ACC112 (cell line): ENCODE measurements at regions not wholly inside any gene's neighbourhood (a gene's known extent, or its start where the extent isn't known, plus 50 kb on each side); places are given as distances from the start of the nearest gene placed in this dataset.

Experiments used
- H2AFZ ChIP-seq: fragments of 200-600 bp; sonication (generic); one replicate; pipeline ENCODE4 v1.6.0; 2017; ENCODE audit warnings: antibody characterized with exemption, low read length; ENCODE audit not compliant: unreplicated experiment
- H3K27ac ChIP-seq: fragments of 200-600 bp; sonication (generic); 2 replicates; pipeline ENCODE4 v1.5.1; 2014; ENCODE audit warnings: low read depth, mild to moderate bottlenecking, antibody characterized with exemption, low read length, moderate library complexity
- H3K27me3 ChIP-seq: fragments of 200-600 bp; sonication (generic); 2 replicates; pipeline ENCODE4 v1.6.1; 2014; ENCODE audit warnings: mild to moderate bottlenecking, antibody characterized with exemption, low read length, moderate library complexity, mixed read lengths; ENCODE audit not compliant: insufficient read depth
- H3K36me3 ChIP-seq: fragments of 200-600 bp; sonication (generic); 2 replicates; pipeline ENCODE4 v1.6.1; 2016; ENCODE audit warnings: mild to moderate bottlenecking, antibody characterized with exemption, low read length, moderate library complexity, mixed read lengths; ENCODE audit not compliant: insufficient read depth
- H3K4me1 ChIP-seq: fragments of 200-600 bp; sonication (generic); one replicate; pipeline ENCODE4 v1.6.1; 2016; ENCODE audit warnings: low read length, mixed read lengths; ENCODE audit not compliant: insufficient read depth, unreplicated experiment, control insufficient read depth
- H3K4me3 ChIP-seq: fragments of 200-600 bp; sonication (generic); 2 replicates; pipeline ENCODE4 v1.5.1; 2014; ENCODE audit warnings: mild to moderate bottlenecking, low read depth, low read length
- H3K79me2 ChIP-seq: fragments of 200-600 bp; sonication (generic); one replicate; pipeline ENCODE4 v1.6.0; 2016; ENCODE audit warnings: low read length; ENCODE audit not compliant: control insufficient read depth, unreplicated experiment, insufficient read depth

DNA sequence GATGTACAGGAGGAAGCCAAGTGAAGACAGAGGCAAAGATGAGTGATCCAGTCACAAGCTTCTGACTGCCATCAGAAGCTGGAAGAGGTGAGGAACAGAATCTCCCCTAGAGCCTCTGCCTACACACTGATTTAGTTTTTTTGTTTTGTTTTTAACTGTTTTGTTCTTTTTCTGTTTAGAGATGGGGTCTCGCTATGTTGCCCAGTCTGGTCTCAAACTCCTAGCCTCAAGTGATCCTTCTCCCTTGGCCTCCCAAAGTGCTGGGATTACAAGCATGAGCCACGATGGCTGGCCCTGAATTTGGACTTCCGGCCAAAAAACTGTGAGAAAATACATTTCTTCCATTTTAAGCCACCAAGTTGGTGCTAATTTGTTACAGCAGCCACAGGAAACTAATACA lies 204.7 kb upstream of the ZNF608 start:
- H3K79me2 ChIP-seq, result no peaks in the 10 kb centered on the region
- H3K27ac ChIP-seq, result no peak overlapping the region
- no peak overlapping the region for H2AFZ ChIP-seq
- H3K4me3 ChIP-seq, result no peak overlapping the region
- H3K36me3 ChIP-seq, result no peaks in the 10 kb centered on the region
- H3K4me1 ChIP-seq, result no peaks in the 10 kb centered on the region
- no peaks in the 10 kb centered on the region for H3K27me3 ChIP-seq

GRCh38 chr5:124951661-124952060 lies 205.2 kb upstream of the ZNF608 start:
- no peaks in the 10 kb centered on the region for H3K36me3 ChIP-seq
- H3K79me2 ChIP-seq, result no peaks in the 10 kb centered on the region
- no peak overlapping the region for H3K27ac ChIP-seq
- no peaks in the 10 kb centered on the region for H3K4me1 ChIP-seq
- H3K27me3 ChIP-seq, result no peaks in the 10 kb centered on the region
- no peak overlapping the region for H3K4me3 ChIP-seq
- no peak overlapping the region for H2AFZ ChIP-seq

DNA sequence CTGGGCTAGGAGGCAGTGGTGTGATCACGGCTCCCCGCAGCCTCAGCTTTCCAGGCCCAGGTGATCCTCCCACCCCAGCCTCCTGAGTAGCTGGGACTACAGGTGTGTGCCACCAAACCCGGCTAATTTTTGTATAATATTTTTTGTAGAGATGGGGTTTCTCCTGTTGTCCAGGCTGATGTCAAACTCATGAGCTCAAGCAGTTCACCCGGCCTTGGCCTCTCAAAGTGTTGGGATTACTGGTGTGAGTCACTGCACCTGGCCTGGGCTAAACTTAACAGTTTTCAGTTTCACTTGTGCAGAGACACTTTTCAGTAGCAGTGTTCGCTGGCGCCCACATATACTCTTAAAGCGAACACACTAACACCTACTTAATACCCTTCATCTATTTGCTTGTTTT lies 205.6 kb upstream of the ZNF608 start:
- Histone ChIP-seq H3K79me2 (no peaks in the 10 kb centered on the region), H3K36me3 (no peaks in the 10 kb centered on the region), H3K27me3 (no peaks in the 10 kb centered on the region), H2AFZ (no peak overlapping the region), H3K27ac (no peak overlapping the region), H3K4me3 (no peak overlapping the region), H3K4me1 (no peaks in the 10 kb centered on the region)

GRCh38 chr5:124952566-124952965 lies 206.1 kb upstream of the ZNF608 start:
- Histone ChIP-seq H3K79me2 (no peaks in the 10 kb centered on the region), H3K4me3 (no peak overlapping the region), H3K27me3 (no peaks in the 10 kb centered on the region), H3K4me1 (no peaks in the 10 kb centered on the region), H2AFZ (no peak overlapping the region), H3K27ac (no peak overlapping the region), H3K36me3 (no peaks in the 10 kb centered on the region)

DNA sequence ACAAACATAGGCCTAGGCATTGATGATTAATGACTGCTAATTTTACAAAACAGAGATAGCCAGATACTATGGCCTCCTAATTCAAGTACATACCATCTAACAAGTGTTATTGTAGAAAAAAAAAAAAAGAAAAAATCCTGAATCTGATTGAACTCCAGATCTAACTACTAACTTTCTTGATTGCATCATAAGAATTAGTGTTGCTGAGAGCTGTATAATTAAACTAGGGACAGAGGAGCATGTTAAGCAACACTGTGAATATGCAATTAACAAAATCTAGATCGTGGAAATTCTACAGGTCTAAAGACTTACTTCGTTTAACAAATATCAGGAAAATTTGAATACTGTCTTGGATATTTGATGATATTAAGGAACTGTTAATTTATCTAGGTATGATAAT lies 208.3 kb upstream of the ZNF608 start:
- H3K27me3 ChIP-seq, result no peaks in the 10 kb centered on the region
- no peak overlapping the region for H3K27ac ChIP-seq
- no peaks in the 10 kb centered on the region for H3K4me1 ChIP-seq
- H3K36me3 ChIP-seq, result no peaks in the 10 kb centered on the region
- no peak overlapping the region for H2AFZ ChIP-seq
- no peaks in the 10 kb centered on the region for H3K79me2 ChIP-seq
- H3K4me3 ChIP-seq, result no peak overlapping the region

- H3K4me3 ChIP-seq, result no peak overlapping the region
- H3K27ac ChIP-seq, result no peak overlapping the region
- H3K79me2 ChIP-seq, result no peaks in the 10 kb centered on the region
- no peaks in the 10 kb centered on the region for H3K4me1 ChIP-seq
- no peak overlapping the region for H2AFZ ChIP-seq
- H3K36me3 ChIP-seq, result no peaks in the 10 kb centered on the region
- no peaks in the 10 kb centered on the region for H3K27me3 ChIP-seq
Measured at GRCh38 chr5:124956471-124957029, 210.1 kb upstream of the ZNF608 start.

- no peak overlapping the region for H2AFZ ChIP-seq
- no peaks in the 10 kb centered on the region for H3K36me3 ChIP-seq
- no peak overlapping the region for H3K4me3 ChIP-seq
- no peaks in the 10 kb centered on the region for H3K79me2 ChIP-seq
- H3K4me1 ChIP-seq, result no peaks in the 10 kb centered on the region
- no peaks in the 10 kb centered on the region for H3K27me3 ChIP-seq
- H3K27ac ChIP-seq, result no peak overlapping the region
Measured at GRCh38 chr5:124957063-124957462, 210.6 kb upstream of the ZNF608 start.

GRCh38 chr5:124960266-124960665 lies 213.8 kb upstream of the ZNF608 start:
- no peak overlapping the region for H3K27ac ChIP-seq
- H3K4me1 ChIP-seq, result peaks cover 4% of the 10 kb centered on the region
- H3K79me2 ChIP-seq, result no peaks in the 10 kb centered on the region
- H3K4me3 ChIP-seq, result no peak overlapping the region
- no peak overlapping the region for H2AFZ ChIP-seq
- no peaks in the 10 kb centered on the region for H3K36me3 ChIP-seq
- H3K27me3 ChIP-seq, result no peaks in the 10 kb centered on the region

GRCh38 chr5:124961521-124961920 lies 215.1 kb upstream of the ZNF608 start:
- no peaks in the 10 kb centered on the region for H3K79me2 ChIP-seq
- H3K27ac ChIP-seq, result no peak overlapping the region
- H3K36me3 ChIP-seq, result no peaks in the 10 kb centered on the region
- H3K4me1 ChIP-seq, result peaks cover 4% of the 10 kb centered on the region
- H2AFZ ChIP-seq, result no peak overlapping the region
- no peak overlapping the region for H3K4me3 ChIP-seq
- no peaks in the 10 kb centered on the region for H3K27me3 ChIP-seq

DNA sequence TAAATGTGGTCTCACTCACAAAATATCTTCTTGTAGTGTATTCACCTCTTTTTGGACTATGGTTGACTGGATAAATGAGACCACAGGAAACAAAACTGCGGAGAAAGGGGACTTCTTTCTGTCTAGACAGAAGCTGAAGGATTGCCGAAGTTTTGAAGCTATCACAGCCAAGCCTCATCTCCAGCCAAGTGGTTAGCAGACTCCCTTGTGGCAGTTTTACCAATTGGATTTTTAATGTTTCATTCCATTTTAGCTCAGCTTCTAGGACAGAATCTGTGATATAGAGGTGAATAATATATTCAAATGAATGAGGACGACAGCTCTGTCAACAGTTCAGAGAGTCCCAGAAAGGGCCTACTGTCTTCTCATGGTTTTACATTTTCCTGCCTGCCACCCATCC lies 215.7 kb upstream of the ZNF608 start:
- no peak overlapping the region for H3K4me3 ChIP-seq
- no peaks in the 10 kb centered on the region for H3K36me3 ChIP-seq
- H2AFZ ChIP-seq, result no peak overlapping the region
- no peak overlapping the region for H3K27ac ChIP-seq
- no peaks in the 10 kb centered on the region for H3K79me2 ChIP-seq
- peaks cover 4% of the 10 kb centered on the region for H3K4me1 ChIP-seq
- no peaks in the 10 kb centered on the region for H3K27me3 ChIP-seq

DNA sequence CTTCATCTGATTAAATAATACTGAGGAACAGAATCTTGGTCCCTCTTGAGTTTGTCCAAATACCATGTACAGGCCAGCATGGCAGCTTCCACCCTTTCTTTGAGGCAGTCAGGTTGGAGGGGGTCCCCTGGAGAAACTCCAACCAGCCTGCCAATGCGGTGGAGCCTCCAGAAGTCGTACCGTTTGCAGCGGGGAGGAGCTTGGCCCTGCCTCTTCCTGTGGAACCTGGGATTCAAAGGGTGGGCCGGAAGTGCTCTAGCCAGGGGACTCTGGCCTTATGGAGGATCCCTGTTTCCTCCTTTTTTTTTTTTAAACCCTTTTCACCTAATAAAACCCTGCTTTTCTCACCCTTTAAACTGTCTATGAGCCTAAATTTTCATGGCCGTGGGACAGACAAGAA lies 216.3 kb upstream of the ZNF608 start:
- Histone ChIP-seq H3K4me3 (no peak overlapping the region), H3K27me3 (no peaks in the 10 kb centered on the region), H3K79me2 (no peaks in the 10 kb centered on the region), H3K36me3 (no peaks in the 10 kb centered on the region), H3K27ac (no peak overlapping the region), H2AFZ (no peak overlapping the region), H3K4me1 (peaks cover 4% of the 10 kb centered on the region)
